RWPE2 (cell line): ENCODE measurements at regions not wholly inside any gene's neighbourhood (a gene's known extent, or its start where the extent isn't known, plus 50 kb on each side); places are given as distances from the start of the nearest gene placed in this dataset.

Experiments
- ATAC-seq: fragments of 200-7000 bp; cut with Tn5 transposase; 3 replicates; pipeline ENCODE4 v1.9.1; 2021; ENCODE audit warnings: low read depth
- DNase-seq: peaks from one replicate; pipeline ENCODE4 v3.0.0-alpha.2; 2020; ENCODE audit warnings: low spot score
- H3K27ac ChIP-seq: fragments of 450-650 bp; 2 replicates; pipeline ENCODE4 v1.5.1; 2017; ENCODE audit warnings: mild to moderate bottlenecking; ENCODE audit not compliant: poor library complexity, severe bottlenecking
- H3K27me3 ChIP-seq: fragments of 250-450 bp; sonication (Bioruptor Pico); 2 replicates; pipeline ENCODE4 v1.5.1; 2021; ENCODE audit warnings: mild to moderate bottlenecking, moderate library complexity; ENCODE audit not compliant: insufficient read depth, poor library complexity, severe bottlenecking
- H3K36me3 ChIP-seq: fragments of 250-450 bp; sonication (Bioruptor Pico); 2 replicates; pipeline ENCODE4 v1.5.1; 2020; ENCODE audit warnings: low read depth, mild to moderate bottlenecking, moderate library complexity
- H3K4me1 ChIP-seq: fragments of 250-450 bp; sonication (Bioruptor Pico); 2 replicates; pipeline ENCODE4 v1.5.1; 2021; ENCODE audit warnings: mild to moderate bottlenecking, moderate library complexity; ENCODE audit not compliant: insufficient read depth, poor library complexity, severe bottlenecking
- H3K4me3 ChIP-seq: fragments of 250-450 bp; sonication (Bioruptor Pico); 2 replicates; pipeline ENCODE4 v1.5.1; 2021; ENCODE audit warnings: mild to moderate bottlenecking, moderate library complexity; ENCODE audit not compliant: severe bottlenecking
- H3K9me3 ChIP-seq: fragments of 250-450 bp; sonication (Bioruptor Pico); 2 replicates; pipeline ENCODE4 v1.5.1; 2021; ENCODE audit warnings: mild to moderate bottlenecking, moderate library complexity; ENCODE audit not compliant: severe bottlenecking
- TF ChIP-seq, protein P1 (sequence below): fragments of 450-650 bp; IDR thresholded peaks from one replicate; pipeline ENCODE4 v1.5.1; 2017; ENCODE audit warnings: mild to moderate bottlenecking, moderate library complexity; ENCODE audit not compliant: poor library complexity, severe bottlenecking

DNA sequence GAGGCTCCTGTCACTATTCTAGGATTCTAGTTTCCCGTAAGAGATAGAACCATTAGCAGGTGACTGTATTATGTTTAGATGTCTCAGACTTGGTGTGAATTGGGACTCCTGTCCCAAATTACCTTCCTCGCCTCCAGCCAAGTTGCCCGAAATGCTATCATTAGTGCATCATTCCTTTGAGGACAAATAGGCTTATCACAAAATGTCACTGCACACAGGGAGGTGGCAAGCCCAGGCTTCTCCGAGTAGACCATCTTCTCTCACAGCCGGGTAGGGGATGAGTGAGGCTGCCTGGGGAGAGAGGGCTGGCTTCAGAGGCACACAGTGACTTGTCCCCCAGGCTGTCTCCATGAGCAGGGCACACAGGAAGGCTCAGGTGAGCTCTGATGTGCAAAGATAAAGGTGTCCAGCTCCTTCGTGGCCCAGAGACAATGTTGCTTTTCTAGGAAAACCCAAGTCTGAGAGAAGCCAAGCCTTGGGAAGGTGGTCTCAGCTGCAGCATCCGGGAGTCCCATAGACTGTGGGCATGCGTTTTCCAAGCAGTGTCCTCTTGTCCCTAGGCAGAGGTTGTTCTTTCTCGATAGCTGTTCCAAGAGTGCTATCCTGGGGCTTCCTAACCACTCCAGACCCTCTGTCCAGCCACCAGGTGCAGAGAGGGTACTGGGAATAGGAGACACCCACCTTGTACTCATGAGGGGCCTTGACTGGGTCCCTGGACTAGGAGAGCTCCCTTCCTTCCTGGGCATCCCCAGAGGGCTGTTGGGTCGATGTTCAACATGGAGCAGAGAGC, 163.1 kb upstream of the TSHZ3 start:
- TF ChIP-seq, protein P1, sequence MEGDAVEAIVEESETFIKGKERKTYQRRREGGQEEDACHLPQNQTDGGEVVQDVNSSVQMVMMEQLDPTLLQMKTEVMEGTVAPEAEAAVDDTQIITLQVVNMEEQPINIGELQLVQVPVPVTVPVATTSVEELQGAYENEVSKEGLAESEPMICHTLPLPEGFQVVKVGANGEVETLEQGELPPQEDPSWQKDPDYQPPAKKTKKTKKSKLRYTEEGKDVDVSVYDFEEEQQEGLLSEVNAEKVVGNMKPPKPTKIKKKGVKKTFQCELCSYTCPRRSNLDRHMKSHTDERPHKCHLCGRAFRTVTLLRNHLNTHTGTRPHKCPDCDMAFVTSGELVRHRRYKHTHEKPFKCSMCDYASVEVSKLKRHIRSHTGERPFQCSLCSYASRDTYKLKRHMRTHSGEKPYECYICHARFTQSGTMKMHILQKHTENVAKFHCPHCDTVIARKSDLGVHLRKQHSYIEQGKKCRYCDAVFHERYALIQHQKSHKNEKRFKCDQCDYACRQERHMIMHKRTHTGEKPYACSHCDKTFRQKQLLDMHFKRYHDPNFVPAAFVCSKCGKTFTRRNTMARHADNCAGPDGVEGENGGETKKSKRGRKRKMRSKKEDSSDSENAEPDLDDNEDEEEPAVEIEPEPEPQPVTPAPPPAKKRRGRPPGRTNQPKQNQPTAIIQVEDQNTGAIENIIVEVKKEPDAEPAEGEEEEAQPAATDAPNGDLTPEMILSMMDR: no peak
- Histone ChIP-seq H3K36me3 (no peaks in the 10 kb centered on the region), H3K27me3 (no peaks in the 10 kb centered on the region), H3K27ac (no peak overlapping the region), H3K4me3 (no peak overlapping the region), H3K9me3 (no peaks in the 10 kb centered on the region), H3K4me1 (no peaks in the 10 kb centered on the region)
- ATAC-seq (no peak), DNase-seq (peak; percentile 7)

DNA sequence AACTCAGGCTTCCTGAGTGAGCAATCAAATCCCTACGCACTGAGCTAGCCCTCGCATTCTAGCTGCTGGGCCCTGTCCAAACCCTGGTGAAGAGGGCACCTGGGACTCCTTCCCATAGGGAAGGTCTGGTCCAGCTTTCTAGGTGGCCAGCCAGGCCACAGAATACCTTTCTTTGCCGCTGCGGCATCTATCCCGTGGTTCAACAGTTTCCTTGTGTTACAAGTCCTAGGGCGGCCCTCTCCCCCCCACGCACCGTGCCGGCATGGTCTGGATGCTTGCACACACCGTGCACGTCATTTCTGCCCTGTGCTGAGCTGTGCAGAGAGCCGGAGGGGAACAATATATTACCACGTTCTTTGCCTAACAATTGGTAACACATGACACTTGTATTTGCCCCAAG, 164.6 kb upstream of the TSHZ3 start:
- TF ChIP-seq, protein P1: no peak
- no peak for ATAC-seq
- H3K27me3 ChIP-seq: no peaks in the 10 kb centered on the region
- H3K4me1 ChIP-seq: no peaks in the 10 kb centered on the region
- no peaks in the 10 kb centered on the region for H3K36me3 ChIP-seq
- peak; percentile 22 for DNase-seq
- no peaks in the 10 kb centered on the region for H3K9me3 ChIP-seq
- H3K27ac ChIP-seq: no peak overlapping the region
- no peak overlapping the region for H3K4me3 ChIP-seq

DNA sequence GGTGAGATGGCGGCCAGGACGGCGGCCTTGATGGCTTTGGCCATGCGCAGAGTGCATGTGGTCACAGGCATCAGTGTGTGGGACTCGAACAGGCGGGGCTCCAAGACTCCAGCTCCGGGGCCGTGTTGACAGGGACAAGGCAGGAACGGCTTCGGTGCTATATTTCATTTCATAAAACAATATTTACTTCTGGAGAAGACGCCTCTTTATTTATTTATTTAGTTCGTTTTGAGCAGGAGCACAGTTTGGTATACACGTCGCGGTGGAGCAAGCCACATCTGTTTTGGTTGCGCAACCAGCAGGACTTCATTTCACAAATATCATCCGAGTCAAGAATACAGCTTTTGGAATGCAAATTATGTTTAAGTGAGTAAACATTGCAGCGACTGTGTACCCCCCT, 166.7 kb upstream of the TSHZ3 start:
- Histone ChIP-seq H3K27me3 (no peaks in the 10 kb centered on the region), H3K9me3 (no peaks in the 10 kb centered on the region), H3K27ac (no peak overlapping the region), H3K4me3 (no peak overlapping the region), H3K4me1 (no peaks in the 10 kb centered on the region), H3K36me3 (no peaks in the 10 kb centered on the region)
- DNase-seq: peak; percentile 8
- ATAC-seq: no peak
- TF ChIP-seq, protein P1: no peak

DNA sequence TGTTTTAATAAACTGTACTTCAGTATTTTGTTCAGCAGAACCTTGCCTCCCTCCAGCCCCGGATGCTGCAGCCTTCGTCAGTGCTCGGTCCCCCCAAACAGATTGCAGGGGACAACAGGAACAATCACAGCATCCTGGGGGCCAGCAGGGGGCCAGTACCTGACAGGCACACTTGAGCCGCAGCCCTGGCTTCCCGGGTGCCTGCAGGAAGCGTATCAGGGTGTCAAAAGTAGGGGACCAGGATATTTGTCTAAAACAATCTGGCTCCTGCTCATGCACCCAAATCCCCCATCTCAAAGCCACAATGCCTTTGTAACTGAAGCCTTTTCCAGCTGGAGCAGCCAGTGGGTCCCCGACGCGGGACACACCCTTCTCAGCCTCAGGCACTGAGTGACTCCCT, 167.5 kb upstream of the TSHZ3 start:
- H3K9me3 ChIP-seq: no peaks in the 10 kb centered on the region
- TF ChIP-seq, protein P1: no peak
- H3K27ac ChIP-seq: no peak overlapping the region
- ATAC-seq (no peak), DNase-seq (peak; percentile 15)
- H3K4me3 ChIP-seq: no peak overlapping the region
- H3K4me1 ChIP-seq: no peaks in the 10 kb centered on the region
- no peaks in the 10 kb centered on the region for H3K36me3 ChIP-seq
- no peaks in the 10 kb centered on the region for H3K27me3 ChIP-seq
